ENCODE measurements at regions not wholly inside any gene's neighbourhood (a gene's known extent, or its start where the extent isn't known, plus 50 kb on each side); places are given as distances from the start of the nearest gene placed in this dataset.

DNA sequence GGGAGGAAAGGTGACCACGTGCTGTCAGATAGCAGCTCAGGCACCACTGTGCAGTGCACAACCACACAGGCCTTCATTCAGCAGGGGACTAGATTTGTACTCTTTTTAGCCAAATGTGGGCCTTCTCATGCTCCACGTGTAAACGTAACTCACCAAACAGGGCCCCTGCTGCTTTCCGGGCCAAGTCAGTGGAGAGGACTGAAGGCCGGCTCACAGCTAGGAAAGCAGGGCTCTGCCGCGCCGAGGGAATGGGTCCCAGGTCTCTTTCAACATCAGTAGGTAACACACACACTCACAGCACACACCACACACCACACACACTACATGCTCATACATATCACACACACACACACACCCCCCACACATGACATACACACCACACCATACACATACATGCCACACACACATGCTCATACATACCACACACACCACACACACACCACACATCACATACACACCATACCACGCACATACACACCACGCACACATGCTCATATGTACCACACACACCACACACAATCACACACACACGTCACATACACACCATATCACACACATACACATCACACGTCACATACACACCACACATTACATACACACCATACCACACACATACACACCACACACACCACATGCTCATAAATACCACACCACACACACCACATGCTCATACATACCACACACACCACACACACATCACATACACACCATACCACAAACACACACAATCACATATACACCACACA, 124.0 kb upstream of the ERG start (continued):
- TF ChIP-seq, protein P1, sequence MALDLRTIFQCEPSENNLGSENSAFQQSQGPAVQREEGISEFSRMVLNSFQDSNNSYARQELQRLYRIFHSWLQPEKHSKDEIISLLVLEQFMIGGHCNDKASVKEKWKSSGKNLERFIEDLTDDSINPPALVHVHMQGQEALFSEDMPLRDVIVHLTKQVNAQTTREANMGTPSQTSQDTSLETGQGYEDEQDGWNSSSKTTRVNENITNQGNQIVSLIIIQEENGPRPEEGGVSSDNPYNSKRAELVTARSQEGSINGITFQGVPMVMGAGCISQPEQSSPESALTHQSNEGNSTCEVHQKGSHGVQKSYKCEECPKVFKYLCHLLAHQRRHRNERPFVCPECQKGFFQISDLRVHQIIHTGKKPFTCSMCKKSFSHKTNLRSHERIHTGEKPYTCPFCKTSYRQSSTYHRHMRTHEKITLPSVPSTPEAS (tag by site-specific recombination; IDR thresholded peaks at IDR 0.05): no peak
- TF ChIP-seq ZNF76 (tag by site-specific recombination; IDR thresholded peaks at IDR 0.05; ENCODE audit: borderline replicate concordance, low read depth) (no peak), ZNF266 (tag by site-specific recombination; IDR thresholded peaks at IDR 0.05; ENCODE audit: low read depth) (peak; percentile 51; the same call in 1 of the 2 replicates), ZNF571 (tag by site-specific recombination; IDR thresholded peaks at IDR 0.05) (no peak), ZNF670 (tag by site-specific recombination; IDR thresholded peaks at IDR 0.05; ENCODE audit: low read depth) (no peak; the same call in 1 of the 2 replicates), ZNF529 (tag by site-specific recombination; IDR thresholded peaks at IDR 0.05; ENCODE audit: insufficient replicate concordance) (no peak), EGR2 (tag by site-specific recombination; IDR thresholded peaks at IDR 0.05; ENCODE audit: low read depth) (no peak), ZSCAN23 (tag by site-specific recombination; IDR thresholded peaks at IDR 0.05) (peak; percentile 10; the same call in 1 of the 2 replicates), ZNF596 (tag by site-specific recombination; IDR thresholded peaks at IDR 0.05) (no peak), ZNF777 (tag by site-specific recombination; IDR thresholded peaks at IDR 0.05; ENCODE audit: borderline replicate concordance) (no peak), ZNF501 (tag by site-specific recombination; IDR thresholded peaks at IDR 0.05) (no peak), BCL6B (tag by site-specific recombination; IDR thresholded peaks at IDR 0.05) (no peak), ZFP37 (tag by site-specific recombination; IDR thresholded peaks at IDR 0.05) (no peak), PATZ1 (tag by site-specific recombination; IDR thresholded peaks at IDR 0.05) (no peak), ZNF548 (tag by site-specific recombination; IDR thresholded peaks at IDR 0.05) (no peak), ZBTB20 (tag by site-specific recombination; IDR thresholded peaks at IDR 0.05) (no peak), HOXA7 (CRISPR knock-in tag; IDR thresholded peaks at IDR 0.05; ENCODE audit: borderline replicate concordance) (no peak), ZNF48 (tag by site-specific recombination; IDR thresholded peaks at IDR 0.05) (peak; percentile 82; the same call in 1 of the 2 replicates), SP3 (tag by site-specific recombination; IDR thresholded peaks at IDR 0.05) (no peak), ZNF121 (tag by site-specific recombination; IDR thresholded peaks at IDR 0.05) (no peak)
- TF ChIP-seq, protein P2, sequence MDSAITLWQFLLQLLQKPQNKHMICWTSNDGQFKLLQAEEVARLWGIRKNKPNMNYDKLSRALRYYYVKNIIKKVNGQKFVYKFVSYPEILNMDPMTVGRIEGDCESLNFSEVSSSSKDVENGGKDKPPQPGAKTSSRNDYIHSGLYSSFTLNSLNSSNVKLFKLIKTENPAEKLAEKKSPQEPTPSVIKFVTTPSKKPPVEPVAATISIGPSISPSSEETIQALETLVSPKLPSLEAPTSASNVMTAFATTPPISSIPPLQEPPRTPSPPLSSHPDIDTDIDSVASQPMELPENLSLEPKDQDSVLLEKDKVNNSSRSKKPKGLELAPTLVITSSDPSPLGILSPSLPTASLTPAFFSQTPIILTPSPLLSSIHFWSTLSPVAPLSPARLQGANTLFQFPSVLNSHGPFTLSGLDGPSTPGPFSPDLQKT (IDR thresholded peaks at IDR 0.05; ENCODE audit: borderline replicate concordance, low read depth, low read length): no peak
- TF ChIP-seq, protein P3, sequence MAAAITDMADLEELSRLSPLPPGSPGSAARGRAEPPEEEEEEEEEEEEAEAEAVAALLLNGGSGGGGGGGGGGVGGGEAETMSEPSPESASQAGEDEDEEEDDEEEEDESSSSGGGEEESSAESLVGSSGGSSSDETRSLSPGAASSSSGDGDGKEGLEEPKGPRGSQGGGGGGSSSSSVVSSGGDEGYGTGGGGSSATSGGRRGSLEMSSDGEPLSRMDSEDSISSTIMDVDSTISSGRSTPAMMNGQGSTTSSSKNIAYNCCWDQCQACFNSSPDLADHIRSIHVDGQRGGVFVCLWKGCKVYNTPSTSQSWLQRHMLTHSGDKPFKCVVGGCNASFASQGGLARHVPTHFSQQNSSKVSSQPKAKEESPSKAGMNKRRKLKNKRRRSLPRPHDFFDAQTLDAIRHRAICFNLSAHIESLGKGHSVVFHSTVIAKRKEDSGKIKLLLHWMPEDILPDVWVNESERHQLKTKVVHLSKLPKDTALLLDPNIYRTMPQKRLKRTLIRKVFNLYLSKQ (tag by site-specific recombination; IDR thresholded peaks at IDR 0.05; ENCODE audit: borderline replicate concordance): no peak
- TF ChIP-seq, protein P4, sequence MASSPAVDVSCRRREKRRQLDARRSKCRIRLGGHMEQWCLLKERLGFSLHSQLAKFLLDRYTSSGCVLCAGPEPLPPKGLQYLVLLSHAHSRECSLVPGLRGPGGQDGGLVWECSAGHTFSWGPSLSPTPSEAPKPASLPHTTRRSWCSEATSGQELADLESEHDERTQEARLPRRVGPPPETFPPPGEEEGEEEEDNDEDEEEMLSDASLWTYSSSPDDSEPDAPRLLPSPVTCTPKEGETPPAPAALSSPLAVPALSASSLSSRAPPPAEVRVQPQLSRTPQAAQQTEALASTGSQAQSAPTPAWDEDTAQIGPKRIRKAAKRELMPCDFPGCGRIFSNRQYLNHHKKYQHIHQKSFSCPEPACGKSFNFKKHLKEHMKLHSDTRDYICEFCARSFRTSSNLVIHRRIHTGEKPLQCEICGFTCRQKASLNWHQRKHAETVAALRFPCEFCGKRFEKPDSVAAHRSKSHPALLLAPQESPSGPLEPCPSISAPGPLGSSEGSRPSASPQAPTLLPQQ (tag by site-specific recombination; IDR thresholded peaks at IDR 0.05): no peak
- TF ChIP-seq, protein P5, sequence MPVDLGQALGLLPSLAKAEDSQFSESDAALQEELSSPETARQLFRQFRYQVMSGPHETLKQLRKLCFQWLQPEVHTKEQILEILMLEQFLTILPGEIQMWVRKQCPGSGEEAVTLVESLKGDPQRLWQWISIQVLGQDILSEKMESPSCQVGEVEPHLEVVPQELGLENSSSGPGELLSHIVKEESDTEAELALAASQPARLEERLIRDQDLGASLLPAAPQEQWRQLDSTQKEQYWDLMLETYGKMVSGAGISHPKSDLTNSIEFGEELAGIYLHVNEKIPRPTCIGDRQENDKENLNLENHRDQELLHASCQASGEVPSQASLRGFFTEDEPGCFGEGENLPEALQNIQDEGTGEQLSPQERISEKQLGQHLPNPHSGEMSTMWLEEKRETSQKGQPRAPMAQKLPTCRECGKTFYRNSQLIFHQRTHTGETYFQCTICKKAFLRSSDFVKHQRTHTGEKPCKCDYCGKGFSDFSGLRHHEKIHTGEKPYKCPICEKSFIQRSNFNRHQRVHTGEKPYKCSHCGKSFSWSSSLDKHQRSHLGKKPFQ (tag by site-specific recombination; IDR thresholded peaks at IDR 0.05): peak; percentile 83
- TF ChIP-seq, protein P6, sequence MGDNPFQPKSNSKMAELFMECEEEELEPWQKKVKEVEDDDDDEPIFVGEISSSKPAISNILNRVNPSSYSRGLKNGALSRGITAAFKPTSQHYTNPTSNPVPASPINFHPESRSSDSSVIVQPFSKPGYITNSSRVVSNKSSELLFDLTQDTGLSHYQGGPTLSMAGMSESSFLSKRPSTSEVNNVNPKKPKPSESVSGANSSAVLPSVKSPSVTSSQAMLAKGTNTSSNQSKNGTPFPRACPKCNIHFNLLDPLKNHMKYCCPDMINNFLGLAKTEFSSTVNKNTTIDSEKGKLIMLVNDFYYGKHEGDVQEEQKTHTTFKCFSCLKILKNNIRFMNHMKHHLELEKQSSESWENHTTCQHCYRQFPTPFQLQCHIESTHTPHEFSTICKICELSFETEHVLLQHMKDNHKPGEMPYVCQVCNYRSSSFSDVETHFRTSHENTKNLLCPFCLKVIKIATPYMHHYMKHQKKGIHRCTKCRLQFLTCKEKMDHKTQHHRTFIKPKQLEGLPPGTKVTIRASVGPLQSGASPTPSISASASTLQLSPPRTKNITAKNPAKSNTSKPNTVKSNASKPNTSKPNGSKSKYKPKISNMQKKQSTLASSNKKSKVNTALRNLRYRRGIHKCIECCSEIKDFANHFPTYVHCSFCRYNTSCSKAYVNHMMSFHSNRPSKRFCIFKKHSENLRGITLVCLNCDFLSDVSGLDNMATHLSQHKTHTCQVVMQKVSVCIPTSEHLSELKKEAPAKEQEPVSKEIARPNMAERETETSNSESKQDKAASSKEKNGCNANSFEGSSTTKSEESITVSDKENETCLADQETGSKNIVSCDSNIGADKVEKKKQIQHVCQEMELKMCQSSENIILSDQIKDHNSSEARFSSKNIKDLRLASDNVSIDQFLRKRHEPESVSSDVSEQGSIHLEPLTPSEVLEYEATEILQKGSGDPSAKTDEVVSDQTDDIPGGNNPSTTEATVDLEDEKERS (tag by site-specific recombination; IDR thresholded peaks at IDR 0.05): no peak
